Transverse colon (tissue), 4 donors: ENCODE measurements at regions not wholly inside any gene's neighbourhood (a gene's known extent, or its start where the extent isn't known, plus 50 kb on each side); places are given as distances from the start of the nearest gene placed in this dataset.

ENCODE experiments used
- EP300 ChIP-seq: sonication (generic); formaldehyde crosslinking; IDR thresholded peaks from one replicate; pipeline ENCODE4 v1.6.1; 2017; ENCODE audit warnings: antibody characterized with exemption, low read depth
- POLR2A ChIP-seq: fragments of 450-650 bp; IDR thresholded peaks from one replicate; pipeline ENCODE4 v1.6.1; 2016; ENCODE audit warnings: antibody characterized with exemption, mild to moderate bottlenecking, moderate library complexity
- POLR2AphosphoS5 ChIP-seq, 3 donors: sonication (generic); formaldehyde crosslinking; IDR thresholded peaks; one replicate each; pipeline ENCODE4 v1.6.1; 2016; ENCODE audit warnings: antibody characterized with exemption in 3 of 3
- TF ChIP-seq, protein P1 (sequence below), 5 experiments: fragments of 200-600 bp in 3 of 5; fragments of 450-650 bp in 2 of 5; sonication (generic) in 3 of 5; IDR thresholded peaks; 1 replicate in 2 of 5; 2 replicates in 3 of 5; pipeline ENCODE4 v1.5.1; 2016 to 2017; ENCODE audit warnings: antibody characterized with exemption in 5 of 5, inconsistent platforms in 3 of 5, mild to moderate bottlenecking in 2 of 5, moderate library complexity in 1 of 5

DNA sequence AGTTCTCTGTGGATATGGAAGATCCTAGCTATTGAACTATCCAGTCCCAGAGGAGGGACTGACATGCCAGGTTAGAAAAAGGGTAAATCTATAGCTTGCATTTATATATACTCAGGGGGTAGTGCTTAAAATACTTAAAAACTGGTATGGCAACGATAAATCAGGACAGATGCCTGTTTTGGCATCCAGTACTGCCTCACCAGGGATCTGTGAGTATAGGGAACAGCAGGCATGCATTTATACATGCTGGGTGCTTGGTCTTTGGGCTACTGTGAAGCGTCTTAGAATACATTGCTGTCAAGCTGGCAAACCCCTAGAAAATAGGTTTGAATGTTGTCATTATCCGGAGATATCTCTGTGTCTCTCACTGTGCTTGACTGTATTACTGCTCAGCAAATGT is 94.2 kb upstream of the DRD2 start:
- TF ChIP-seq, protein P1, sequence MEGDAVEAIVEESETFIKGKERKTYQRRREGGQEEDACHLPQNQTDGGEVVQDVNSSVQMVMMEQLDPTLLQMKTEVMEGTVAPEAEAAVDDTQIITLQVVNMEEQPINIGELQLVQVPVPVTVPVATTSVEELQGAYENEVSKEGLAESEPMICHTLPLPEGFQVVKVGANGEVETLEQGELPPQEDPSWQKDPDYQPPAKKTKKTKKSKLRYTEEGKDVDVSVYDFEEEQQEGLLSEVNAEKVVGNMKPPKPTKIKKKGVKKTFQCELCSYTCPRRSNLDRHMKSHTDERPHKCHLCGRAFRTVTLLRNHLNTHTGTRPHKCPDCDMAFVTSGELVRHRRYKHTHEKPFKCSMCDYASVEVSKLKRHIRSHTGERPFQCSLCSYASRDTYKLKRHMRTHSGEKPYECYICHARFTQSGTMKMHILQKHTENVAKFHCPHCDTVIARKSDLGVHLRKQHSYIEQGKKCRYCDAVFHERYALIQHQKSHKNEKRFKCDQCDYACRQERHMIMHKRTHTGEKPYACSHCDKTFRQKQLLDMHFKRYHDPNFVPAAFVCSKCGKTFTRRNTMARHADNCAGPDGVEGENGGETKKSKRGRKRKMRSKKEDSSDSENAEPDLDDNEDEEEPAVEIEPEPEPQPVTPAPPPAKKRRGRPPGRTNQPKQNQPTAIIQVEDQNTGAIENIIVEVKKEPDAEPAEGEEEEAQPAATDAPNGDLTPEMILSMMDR (IDR thresholded peaks at IDR 0.05), result no peak
- no peak for TF ChIP-seq POLR2A
- no peak for TF ChIP-seq EP300
- TF ChIP-seq POLR2AphosphoS5 (IDR thresholded peaks at IDR 0.05), result no peak
